GM12872 (cell line): ENCODE measurements at regions not wholly inside any gene's neighbourhood (a gene's known extent, or its start where the extent isn't known, plus 50 kb on each side); places are given as distances from the start of the nearest gene placed in this dataset.

ENCODE experiments used
- CTCF ChIP-seq: IDR thresholded peaks from 3 replicates; pipeline ENCODE4 v1.5.1; 2011; ENCODE audit warnings: low read depth, mild to moderate bottlenecking, low read length, moderate library complexity; ENCODE audit not compliant: insufficient read depth

GRCh38 chr3:157920822-157921700 lies 185.2 kb downstream of the SHOX2 start:
- no peak for TF ChIP-seq CTCF

GRCh38 chr3:157919319-157919887 lies 186.8 kb downstream of the SHOX2 start:
- TF ChIP-seq CTCF, result no peak

GRCh38 chr3:157918402-157918801 lies 187.8 kb downstream of the SHOX2 start:
- no peak for TF ChIP-seq CTCF

- no peak for TF ChIP-seq CTCF
Measured at GRCh38 chr3:157916672-157917071, 189.5 kb downstream of the SHOX2 start.

GRCh38 chr3:157914882-157915281 lies 191.3 kb downstream of the SHOX2 start:
- no peak for TF ChIP-seq CTCF

GRCh38 chr3:157913741-157914150 lies 192.5 kb downstream of the SHOX2 start:
- no peak for TF ChIP-seq CTCF

GRCh38 chr3:157912514-157913451 lies 193.4 kb downstream of the SHOX2 start:
- no peak for TF ChIP-seq CTCF
